ENCODE measurements at regions not wholly inside any gene's neighbourhood (a gene's known extent, or its start where the extent isn't known, plus 50 kb on each side); places are given as distances from the start of the nearest gene placed in this dataset.

GRCh38 chr16:5349670-5350517, 252.3 kb upstream of the EEF2KMT start:
- dilution Hi-C loops (cut with MboI; ENCODE audit: extremely low pct_ligation_motif_present, low sequenced_read_pairs) = no loop called here
- H3K4me3 ChIP-seq (ENCODE audit: control insufficient read depth in 2 of 3, extremely low read depth in 1 of 3, insufficient read depth in 2 of 3, low read depth in 1 of 3, low read length in 3 of 3) = no peak overlapping the region
- no peaks in the 10 kb centered on the region for H3K36me3 ChIP-seq (ENCODE audit: control insufficient read depth in 2 of 2, extremely low read depth in 1 of 2, insufficient read depth in 2 of 2, low read length in 2 of 2)
- H3K4me1 ChIP-seq (ENCODE audit: control insufficient read depth, extremely low read depth, insufficient read depth, low read length) = no peaks in the 10 kb centered on the region
- no peak overlapping the region for H2AFZ ChIP-seq (ENCODE audit: control insufficient read depth, low read length)
- H3K27ac ChIP-seq (ENCODE audit: control insufficient read depth, insufficient read depth, low read length) = no peak overlapping the region
- H4K20me1 ChIP-seq (ENCODE audit: control insufficient read depth, extremely low read depth, insufficient read depth, low read length) = no peaks in the 10 kb centered on the region
- H3K79me2 ChIP-seq (ENCODE audit: control insufficient read depth, insufficient read depth, low read length) = no peaks in the 10 kb centered on the region
- H3K9ac ChIP-seq (ENCODE audit: control insufficient read depth, extremely low read depth, insufficient read depth, low read length) = no peak overlapping the region
- no peak for FAIRE-seq
- H3K9me1 ChIP-seq (ENCODE audit: control insufficient read depth, extremely low read depth, insufficient read depth, low read length) = no peaks in the 10 kb centered on the region
- no peak for TF ChIP-seq EZH2 (IDR thresholded peaks at IDR 0.05; ENCODE audit: low read length)
- TF ChIP-seq CTCF (optimal IDR thresholded peaks at IDR 0.05 in 1 of 3, IDR thresholded peaks at IDR 0.05 in 1 of 3, conservative IDR thresholded peaks at IDR 0.05 in 1 of 3; ENCODE audit: extremely low read depth in 1 of 3, insufficient read depth in 2 of 3, low read length in 3 of 3) = no peak
- DNase-seq (ENCODE audit: low read depth, low spot score) = no peak
- H3K27me3 ChIP-seq (ENCODE audit: control insufficient read depth, extremely low read depth, insufficient read depth, low read length) = no peaks in the 10 kb centered on the region
- no peak overlapping the region for H3K4me2 ChIP-seq (ENCODE audit: control insufficient read depth, extremely low read depth, insufficient read depth, low read depth, low read length)
- H3K9me3 ChIP-seq (ENCODE audit: control insufficient read depth, low read depth, low read length) = peaks cover 9% of the 10 kb centered on the region

- Histone ChIP-seq H3K4me3 (ENCODE audit: control insufficient read depth in 2 of 3, extremely low read depth in 1 of 3, insufficient read depth in 2 of 3, low read depth in 1 of 3, low read length in 3 of 3) (no peak overlapping the region), H3K27me3 (ENCODE audit: control insufficient read depth, extremely low read depth, insufficient read depth, low read length) (no peaks in the 10 kb centered on the region), H3K9me3 (ENCODE audit: control insufficient read depth, low read depth, low read length) (peaks cover 8% of the 10 kb centered on the region), H3K4me1 (ENCODE audit: control insufficient read depth, extremely low read depth, insufficient read depth, low read length) (no peaks in the 10 kb centered on the region), H3K79me2 (ENCODE audit: control insufficient read depth, insufficient read depth, low read length) (no peaks in the 10 kb centered on the region), H3K9ac (ENCODE audit: control insufficient read depth, extremely low read depth, insufficient read depth, low read length) (no peak overlapping the region), H3K9me1 (ENCODE audit: control insufficient read depth, extremely low read depth, insufficient read depth, low read length) (no peaks in the 10 kb centered on the region), H4K20me1 (ENCODE audit: control insufficient read depth, extremely low read depth, insufficient read depth, low read length) (no peaks in the 10 kb centered on the region), H3K36me3 (ENCODE audit: control insufficient read depth in 2 of 2, extremely low read depth in 1 of 2, insufficient read depth in 2 of 2, low read length in 2 of 2) (no peaks in the 10 kb centered on the region), H2AFZ (ENCODE audit: control insufficient read depth, low read length) (no peak overlapping the region), H3K4me2 (ENCODE audit: control insufficient read depth, extremely low read depth, insufficient read depth, low read depth, low read length) (no peak overlapping the region), H3K27ac (ENCODE audit: control insufficient read depth, insufficient read depth, low read length) (no peak overlapping the region)
- FAIRE-seq (no peak), DNase-seq (ENCODE audit: low read depth, low spot score) (no peak)
- no peak for TF ChIP-seq CTCF (optimal IDR thresholded peaks at IDR 0.05 in 1 of 3, IDR thresholded peaks at IDR 0.05 in 1 of 3, conservative IDR thresholded peaks at IDR 0.05 in 1 of 3; ENCODE audit: extremely low read depth in 1 of 3, insufficient read depth in 2 of 3, low read length in 3 of 3)
- TF ChIP-seq EZH2 (IDR thresholded peaks at IDR 0.05; ENCODE audit: low read length) = no peak
- dilution Hi-C loops (cut with MboI; ENCODE audit: extremely low pct_ligation_motif_present, low sequenced_read_pairs) = no loop called here
Observed at GRCh38 chr16:5349101-5349500, 251.5 kb upstream of the EEF2KMT start.

All from keratinocyte (primary cell).